GDM1 (cell line): ENCODE measurements at regions not wholly inside any gene's neighbourhood (a gene's known extent, or its start where the extent isn't known, plus 50 kb on each side); places are given as distances from the start of the nearest gene placed in this dataset.
"Not testable (repeated sequence)": the region's sequence is repeated elsewhere in the genome, so short reads cannot be mapped to it uniquely, and the experiment has no call there.

ENCODE experiments used
- DNase-seq: peaks from one replicate; lab custom pipeline; 2025; lab: John Stamatoyannopoulos, UW

DNA sequence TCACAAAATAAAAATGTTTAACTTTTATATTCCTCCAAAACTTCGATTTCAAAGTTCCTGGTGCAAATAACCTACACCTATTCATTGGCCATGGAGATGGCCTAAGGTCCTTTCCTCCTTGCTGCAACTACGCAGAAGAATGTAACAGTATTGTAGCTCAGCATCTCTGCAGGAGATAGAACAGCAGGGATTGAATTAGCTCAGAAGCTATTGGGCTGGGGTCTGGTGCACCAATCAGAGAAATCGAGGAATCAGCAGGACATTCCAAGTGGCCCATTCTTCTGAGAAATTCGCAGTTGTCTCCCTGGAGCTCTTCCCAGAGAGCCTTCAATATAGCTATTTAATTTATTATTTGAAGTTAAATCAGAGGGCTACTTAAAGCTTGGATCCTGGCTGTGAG, 560.6 kb downstream of the GATA3 start:
- no peak for DNase-seq

DNA sequence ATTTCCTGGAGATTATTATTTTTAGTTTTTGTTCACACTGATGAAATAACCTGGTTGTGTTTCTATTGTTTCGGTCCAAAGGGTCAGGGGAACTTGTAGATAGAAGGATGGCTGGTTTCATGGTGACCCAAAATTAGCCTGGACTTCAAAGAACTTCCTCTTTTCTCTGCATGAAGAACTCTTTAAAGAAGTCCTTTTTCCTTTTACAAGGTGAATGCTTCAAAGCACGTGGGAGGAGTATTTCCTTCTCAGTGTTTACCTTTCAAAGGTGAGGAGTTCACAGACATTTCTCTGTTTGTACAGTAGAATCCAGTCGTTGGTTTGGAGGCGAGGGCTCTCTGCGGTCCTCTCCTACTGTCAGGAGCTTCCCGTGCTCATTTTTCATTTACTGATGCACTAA, 561.7 kb downstream of the GATA3 start:
- no peak for DNase-seq

DNA sequence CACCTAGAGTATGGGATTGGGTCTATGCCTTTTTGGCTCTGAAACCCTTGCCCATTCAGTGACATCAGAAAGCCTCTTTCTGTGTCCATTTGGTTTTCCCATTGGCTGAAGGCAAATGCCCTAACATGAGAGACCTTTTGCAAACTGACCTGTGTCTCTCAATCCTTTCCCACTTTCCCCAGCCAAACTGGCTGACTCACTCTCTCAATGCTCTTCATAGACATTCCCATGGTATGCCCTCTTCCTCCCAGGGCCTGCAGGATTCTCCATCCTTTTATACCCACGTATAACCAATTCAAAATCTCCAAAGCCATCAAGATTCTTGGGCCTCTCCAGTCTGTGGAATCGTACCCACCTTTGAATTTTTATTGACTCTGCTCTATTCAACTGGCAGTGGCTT, 563.3 kb downstream of the GATA3 start:
- DNase-seq: no peak

DNA sequence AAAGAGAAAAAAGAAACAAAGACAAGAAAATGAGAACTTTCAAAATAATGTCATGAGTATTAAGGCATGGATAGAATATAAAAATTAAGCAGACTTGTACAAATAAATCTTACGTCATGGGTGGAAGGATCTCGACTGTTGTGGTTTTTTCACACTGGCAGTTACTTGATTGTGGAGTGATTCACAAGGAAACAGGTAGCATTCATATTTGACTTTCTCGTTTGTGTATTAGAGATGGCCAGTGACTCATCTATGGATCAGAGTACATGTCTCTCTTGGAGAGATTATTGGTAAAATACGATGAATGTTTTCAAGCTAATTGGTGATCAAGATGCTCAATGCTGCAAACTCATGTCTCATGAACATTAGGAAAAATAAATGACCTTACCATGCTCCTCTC, 564.3 kb downstream of the GATA3 start:
- DNase-seq: no peak

DNA sequence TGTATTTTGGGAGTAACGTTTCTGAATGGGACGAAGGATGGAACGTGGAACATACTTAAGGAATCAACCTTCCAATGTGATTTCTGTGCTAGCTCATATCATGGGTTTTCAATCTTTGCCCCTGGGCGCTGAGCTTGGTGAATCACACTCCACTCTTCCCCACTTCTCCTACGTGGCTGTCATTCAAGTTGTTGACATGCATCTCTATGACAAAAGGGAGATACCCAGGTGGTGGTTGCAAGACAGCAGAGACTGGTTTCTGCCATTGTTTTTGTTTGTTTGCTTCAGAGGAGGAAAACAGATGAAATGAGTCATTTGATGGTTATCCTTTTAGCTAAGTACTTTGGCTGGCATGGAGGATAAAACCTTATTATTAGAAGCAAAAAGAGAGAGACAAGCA, 573.9 kb downstream of the GATA3 start:
- no peak for DNase-seq

DNA sequence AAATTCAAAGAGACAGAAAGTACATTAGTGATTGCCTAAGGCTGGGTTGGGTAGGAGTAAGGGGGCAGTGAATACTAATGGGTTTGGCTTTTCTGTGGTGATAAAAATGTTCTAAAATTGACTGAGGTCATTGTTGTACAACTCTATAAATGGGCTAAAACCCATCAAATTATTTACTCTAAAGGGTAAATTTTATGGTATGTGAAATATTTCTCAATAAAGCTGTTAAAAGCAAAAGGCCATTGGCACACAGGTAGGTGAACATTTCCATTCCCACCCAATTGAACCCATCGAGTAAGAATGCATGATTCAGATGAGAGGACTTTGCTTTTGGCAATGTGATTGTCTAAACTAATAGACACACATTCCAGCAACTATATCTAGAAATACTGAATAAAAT, 579.4 kb downstream of the GATA3 start:
- DNase-seq: no peak

DNA sequence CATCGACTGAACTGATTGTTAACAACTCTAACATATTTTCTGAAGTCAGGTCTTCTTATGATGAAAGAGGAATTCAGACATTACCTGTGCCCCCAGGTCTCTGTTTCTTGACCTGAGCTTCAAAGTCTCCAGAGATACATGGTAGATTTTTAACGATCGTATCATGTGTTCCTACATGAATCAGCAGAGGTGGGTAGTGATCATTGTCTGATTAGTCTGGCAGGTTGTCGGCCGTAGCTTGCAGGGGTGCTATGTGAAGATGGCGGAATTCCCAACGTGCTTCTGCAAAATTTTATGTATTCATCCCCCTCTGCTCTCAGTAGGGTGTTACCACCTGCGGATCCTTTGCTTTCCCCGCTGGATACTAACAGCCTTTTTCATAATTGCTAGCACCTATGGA, 581.9 kb downstream of the GATA3 start:
- no peak for DNase-seq

DNA sequence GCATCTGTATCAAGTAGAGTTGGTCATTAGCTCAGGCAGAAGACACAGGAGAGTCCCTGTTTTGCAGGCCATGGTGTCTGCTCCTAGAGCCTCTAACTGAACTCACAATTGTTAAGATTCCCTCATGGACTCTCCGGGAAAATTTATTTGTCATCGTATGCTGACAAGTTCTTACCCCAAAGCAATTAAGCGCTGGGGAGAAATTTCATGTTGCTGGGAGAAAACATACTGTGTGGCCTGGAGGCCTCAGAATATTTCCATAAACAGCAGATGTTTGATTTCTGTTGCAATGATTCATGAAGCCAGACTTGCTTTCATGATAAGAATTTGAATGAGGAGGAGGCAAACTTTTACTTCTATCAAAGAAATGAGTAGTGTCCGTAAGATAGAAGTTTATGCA, 583.2 kb downstream of the GATA3 start:
- DNase-seq: no peak

DNA sequence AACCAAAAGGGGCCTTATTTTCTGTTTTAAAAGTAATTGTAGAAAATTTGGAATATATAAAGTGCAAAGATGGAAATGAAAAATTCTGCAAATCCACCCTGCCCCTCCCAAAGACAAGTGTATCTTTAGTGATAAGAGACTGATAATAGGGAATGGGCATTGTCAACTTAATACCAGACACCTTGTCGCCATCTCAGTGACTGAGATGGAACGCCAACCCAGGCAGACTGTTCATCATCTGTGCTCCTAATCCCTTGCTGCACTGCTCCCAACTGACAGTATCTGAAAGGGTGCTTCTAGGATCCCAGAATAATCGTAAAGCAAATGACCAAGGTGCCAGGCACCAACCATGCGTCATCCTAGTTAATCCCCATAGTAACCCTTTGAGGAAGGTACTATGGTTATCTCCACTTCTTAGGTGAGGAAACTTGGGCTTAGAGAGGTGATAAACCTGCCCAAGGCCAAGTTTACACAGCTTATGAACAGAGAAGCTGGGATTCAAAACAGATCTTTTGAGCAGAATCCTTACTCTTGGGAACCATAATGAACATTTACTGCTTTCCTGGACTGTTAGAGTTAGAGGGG, 583.7 kb downstream of the GATA3 start:
- DNase-seq: no peak

DNA sequence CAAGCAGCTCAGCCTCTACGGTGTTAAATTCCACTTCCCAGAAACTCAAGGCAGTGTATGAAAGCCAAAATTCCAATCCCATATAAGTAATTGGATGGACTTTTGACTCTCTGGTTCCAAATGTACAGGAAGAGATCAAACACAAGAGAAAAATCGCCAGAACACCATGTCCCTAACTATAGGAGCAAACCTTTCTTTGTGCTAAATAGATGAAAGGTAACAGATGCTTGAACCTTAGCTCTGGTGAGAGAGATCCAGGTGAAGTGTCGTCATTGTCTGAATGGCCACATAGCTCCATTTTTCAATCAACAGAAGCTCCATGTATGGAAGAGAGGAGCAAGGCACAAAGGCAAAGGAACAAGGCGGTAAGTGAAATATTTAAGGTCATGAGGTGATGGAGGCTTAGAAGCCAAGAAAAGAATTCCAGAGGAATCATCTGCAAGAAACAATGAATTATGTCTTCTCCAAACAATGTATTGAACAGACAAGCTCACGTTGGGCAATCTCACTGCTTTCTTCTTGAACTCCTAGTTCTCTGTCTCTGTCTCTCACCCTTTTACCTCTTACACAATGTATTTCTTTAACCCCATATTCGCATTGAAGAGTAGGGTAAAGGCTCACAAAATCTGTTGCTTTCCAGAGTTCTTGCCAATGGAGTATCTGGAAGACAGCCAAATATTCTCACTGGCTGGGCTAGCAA, 585.1 kb downstream of the GATA3 start:
- no peak for DNase-seq

DNA sequence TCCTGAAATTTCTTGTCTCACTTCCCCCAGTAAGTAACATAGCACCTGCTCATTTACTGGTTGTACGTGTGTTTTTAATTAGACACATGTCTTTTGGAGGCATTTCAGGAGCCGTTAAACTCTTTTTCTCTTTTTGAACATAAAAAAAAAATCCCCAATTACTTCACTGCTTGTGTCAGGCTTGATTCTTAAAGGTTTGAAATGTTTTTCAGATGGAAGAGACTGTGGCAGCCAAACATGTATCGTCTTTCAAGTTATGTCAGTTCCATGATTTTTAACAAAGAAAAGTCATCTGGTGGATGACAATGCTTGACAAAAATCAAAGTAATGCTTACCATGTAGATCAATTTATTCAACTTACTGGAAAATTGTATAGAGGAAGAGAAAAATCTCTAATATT, 585.8 kb downstream of the GATA3 start:
- DNase-seq: no peak

DNA sequence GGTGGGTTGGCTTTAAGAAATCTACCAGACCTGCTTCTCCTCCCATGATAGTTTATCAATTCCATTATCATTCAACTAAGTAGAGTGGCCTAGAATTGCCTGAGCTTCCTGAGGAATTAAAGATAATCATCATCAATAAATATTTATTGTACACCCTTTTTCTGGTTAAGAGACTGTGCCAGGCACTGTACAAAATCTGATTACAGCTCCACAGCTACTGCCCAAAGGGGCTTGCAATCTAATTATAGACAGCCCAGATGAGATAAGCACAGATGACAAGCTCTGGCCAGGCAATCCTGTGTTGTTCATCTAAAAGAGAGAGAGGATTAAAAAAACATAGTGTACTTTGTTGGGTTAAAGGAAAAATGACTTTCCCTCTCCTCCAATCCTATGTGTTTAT, 586.4 kb downstream of the GATA3 start:
- DNase-seq: no peak

DNA sequence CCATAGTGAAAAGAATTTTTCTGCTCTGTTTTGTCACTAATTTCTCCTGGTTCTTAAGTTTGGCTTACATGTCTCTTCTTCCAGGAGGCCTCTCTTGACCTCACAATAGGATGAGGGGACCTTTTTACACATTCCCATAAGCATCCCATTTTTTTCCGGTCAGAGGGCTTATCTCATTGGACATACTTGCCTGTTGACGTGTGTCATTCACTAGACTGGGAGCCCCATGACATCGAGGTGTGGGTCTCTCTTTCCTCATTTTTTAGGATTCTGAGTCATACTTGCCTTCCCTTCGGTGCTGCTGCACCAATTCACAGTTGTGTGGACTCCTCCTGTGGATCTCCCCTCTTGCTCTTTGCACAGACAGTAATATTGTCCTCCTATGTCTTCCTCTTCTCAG, 601.8 kb downstream of the GATA3 start:
- DNase-seq: no peak

DNA sequence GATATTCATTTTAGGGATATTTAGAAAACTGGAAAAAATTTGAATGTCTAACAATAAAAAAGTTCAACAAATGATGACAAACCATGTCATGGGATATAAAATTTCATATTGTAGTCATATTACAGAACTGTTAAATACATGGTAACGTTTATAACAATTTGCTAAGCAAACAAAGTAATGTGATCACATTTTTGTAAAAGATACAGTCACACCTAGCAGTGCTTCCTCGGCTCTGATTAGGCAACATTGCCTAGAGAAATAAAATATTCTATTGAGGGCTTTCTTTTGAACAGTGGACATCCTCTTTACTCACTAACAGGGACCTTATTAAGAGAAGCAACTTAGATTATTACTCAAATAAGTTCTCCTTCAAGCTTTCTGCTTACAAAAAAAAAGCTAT, 605.5 kb downstream of the GATA3 start:
- no peak for DNase-seq

DNA sequence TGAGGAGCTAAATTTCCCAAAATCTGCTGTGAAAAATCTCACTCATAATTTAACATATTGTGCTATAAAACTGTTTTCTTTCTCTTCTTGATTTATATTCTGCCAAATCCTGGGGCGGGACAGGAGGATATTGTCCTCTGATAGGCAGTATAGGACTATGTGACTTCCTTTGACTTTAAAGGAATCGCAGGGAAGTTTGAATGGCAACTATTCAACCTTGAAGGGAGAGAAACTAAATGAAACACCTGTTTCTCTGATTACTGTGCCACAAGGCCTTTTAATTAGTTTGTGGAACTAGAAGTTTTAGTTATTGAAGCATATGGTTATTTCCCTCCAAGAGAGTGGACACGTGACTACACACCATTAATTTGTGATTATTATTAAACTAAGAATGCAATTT, 607.4 kb downstream of the GATA3 start:
- DNase-seq: no peak

DNA sequence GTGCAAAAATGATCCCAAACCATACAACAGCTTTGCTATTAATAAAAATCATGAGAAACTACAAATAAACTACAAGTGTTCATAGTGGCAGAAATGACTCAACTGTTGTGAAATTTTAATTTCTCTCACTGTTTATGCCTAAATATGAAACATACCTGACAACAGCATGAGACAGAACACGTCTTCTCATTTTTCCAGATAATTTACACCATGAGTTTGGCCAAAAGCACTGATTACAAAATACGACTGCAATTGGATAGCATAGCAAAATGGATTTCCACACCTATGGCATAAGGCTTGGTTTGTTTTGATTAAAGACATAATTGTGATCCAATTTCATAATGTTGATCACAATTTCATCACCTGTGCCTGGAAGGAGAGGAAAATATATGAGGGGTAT, 608.6 kb downstream of the GATA3 start:
- no peak for DNase-seq

DNA sequence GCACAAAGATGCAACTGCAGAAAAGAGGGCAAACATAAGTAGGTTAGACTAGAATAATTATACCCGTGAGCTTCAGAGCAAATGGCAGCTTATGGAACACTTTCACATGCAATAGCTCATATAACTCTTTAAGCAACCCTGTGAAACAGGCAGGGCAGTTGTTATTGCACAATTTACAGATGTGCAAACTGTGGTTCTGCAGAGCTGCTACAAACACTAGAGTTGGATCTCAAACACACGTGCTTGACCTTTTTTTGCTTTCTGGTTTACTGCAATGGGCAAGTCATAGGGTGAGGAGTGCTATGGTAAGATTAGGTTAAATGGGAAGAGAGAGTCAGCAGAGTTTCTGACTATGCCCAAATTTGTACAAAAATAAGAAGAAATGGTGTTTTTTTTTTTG, 610.8 kb downstream of the GATA3 start:
- no peak for DNase-seq

DNA sequence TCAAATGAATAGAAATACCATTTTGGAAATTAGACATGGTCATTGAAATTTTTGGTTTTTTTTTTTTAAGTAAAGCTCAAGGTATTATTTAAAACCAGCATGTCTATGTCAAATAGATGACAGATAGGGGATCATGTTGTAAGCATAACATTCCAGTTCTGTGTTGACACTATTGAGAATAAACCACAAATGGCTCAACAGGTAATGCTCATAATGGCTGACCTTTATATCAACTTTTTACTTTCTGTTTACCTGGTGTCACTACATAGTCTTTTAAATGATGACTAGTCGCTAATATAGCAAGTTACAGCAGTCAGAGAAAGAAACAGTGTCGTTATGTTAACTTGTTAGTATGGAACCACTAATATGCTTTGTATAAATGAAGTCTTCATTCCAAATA, 616.0 kb downstream of the GATA3 start:
- DNase-seq: no peak

DNA sequence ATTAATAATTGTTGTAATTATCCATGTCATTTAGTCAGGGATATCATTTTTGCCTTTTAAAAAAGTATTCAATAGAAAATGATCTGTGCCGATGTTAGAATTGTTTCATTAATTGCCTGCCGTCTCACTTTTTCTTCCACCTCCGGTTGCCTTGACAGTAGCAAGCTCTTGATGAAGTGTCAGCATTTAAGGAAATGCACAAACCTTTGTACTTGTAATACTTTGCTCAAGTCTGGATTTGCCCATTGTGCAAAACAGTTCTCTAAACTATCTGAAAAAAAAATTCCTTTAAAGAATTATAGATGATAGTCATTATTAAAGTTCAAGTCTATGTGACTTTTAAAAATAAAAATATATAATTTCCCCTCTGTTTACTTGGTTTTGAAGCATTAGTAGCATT, 619.7 kb downstream of the GATA3 start:
- no peak for DNase-seq

DNA sequence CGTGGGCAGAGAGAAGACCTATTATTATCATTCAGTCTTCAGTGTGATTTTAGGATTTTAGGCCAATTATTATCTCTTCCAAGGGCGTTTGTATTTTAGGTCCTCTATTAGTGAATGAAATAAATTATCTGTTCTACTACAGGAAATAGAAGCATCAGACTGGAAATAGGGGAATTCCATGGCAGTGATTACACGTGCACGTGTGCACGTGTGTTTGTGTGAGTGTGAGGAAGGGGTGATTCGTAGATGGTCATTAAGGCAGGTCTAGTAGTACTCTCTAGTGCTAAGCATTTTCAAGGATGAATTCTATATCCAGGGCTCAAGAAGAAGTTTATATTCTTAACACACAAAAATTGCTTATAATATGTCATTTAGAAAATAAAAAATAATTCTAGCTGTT, 623.2 kb downstream of the GATA3 start:
- DNase-seq: no peak

DNA sequence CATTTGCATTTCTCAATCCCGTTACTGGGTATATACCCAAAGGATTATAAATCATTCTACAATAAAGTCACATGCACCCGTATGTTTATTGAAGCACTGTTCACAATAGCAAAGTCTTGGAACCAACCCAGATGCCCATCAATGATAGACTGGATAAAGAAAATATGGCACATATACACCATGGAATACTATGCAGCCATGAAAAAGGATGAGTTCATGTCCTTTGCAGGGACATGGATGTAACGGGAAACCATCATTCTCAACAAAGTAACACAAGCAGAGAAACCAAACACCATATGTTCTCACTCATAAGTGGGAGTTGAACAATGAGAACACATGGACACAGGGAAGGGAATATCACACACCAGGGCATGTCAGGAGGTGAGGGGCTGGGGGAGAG, 630.4 kb downstream of the GATA3 start:
- DNase-seq: not testable (repeated sequence)

DNA sequence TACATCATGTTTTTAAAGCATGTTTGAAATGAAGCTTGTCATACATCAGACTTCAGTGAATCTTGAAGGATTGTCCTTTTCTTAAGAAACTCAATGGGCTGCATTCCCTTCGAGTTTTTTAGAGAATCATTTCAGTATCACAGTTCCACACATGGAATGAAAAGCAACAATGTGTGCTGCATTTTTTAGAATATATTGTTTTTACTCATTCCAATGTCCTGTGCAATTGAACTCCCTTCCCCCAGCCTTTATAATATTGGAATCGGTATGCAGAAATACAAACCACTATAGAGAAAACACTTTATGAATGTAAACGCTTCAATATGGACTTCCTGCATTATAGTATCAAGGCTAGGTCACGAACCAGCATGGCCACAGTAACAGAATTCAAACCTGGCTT, 634.4 kb downstream of the GATA3 start:
- no peak for DNase-seq

DNA sequence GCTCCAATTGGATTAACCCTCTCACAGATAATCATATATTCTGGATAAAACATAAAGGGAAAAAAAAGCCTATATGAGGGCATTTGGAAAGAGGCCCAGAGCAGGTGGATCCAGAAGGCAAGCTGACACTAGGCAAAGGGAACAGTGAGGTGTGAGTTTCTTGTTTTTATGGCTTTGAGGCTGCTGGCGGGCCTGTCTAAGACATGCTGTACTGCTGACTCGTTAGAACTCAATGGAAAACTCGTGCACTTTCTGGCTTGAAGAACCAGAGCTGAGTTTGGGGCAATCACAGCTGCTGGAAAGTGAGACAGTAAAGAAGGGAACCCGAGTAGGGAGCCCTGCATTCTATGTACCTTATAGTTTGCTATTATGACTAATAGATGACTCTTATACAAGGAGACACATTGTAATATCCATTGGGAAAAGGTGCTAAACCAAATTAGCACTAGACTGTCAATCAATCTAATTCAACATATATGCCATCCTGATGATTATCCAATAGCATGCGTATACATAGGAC, 637.1 kb downstream of the GATA3 start:
- DNase-seq: no peak

DNA sequence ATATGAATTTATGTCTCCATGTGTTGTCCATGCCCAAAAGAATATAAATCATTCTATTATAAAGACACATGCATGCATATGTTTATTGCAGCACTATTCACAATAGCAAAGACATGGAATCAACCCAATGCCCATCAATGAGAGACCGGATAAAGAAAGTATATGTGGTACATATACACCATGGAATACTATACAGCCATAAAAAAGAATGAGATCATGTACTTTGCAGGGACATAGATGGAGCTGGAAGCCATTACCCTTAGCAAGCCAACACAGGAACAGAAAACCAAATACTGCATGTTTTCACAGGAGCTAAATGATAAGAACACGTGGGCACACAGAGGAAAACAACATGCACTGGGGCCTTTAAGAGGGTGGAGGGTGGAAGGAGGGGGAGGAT, 639.1 kb downstream of the GATA3 start:
- not testable (repeated sequence) for DNase-seq
